ENCODE measurements at regions not wholly inside any gene's neighbourhood (a gene's known extent, or its start where the extent isn't known, plus 50 kb on each side); places are given as distances from the start of the nearest gene placed in this dataset.

DNA sequence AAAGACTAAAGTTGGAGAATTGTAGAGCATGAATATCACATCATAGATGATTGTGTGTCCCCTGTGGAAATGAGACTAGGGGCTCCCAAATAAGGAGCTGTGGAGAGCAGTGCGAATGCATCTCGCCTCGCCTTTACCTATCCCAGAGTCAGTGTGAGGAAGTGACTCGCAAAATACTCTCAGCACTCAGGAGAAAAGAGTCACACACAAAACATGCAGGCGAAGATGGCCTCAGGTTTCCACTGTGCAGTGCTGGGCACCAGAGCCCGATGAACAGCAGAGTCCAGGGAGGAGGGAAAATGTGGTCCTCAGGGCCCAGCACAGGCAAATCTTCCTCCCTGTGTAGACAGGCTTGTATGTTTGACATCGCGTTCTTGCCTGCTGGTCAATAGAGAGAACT lies 126.5 kb upstream of the AFDN start:
- TF ChIP-seq, protein P1, sequence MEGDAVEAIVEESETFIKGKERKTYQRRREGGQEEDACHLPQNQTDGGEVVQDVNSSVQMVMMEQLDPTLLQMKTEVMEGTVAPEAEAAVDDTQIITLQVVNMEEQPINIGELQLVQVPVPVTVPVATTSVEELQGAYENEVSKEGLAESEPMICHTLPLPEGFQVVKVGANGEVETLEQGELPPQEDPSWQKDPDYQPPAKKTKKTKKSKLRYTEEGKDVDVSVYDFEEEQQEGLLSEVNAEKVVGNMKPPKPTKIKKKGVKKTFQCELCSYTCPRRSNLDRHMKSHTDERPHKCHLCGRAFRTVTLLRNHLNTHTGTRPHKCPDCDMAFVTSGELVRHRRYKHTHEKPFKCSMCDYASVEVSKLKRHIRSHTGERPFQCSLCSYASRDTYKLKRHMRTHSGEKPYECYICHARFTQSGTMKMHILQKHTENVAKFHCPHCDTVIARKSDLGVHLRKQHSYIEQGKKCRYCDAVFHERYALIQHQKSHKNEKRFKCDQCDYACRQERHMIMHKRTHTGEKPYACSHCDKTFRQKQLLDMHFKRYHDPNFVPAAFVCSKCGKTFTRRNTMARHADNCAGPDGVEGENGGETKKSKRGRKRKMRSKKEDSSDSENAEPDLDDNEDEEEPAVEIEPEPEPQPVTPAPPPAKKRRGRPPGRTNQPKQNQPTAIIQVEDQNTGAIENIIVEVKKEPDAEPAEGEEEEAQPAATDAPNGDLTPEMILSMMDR (IDR thresholded peaks at IDR 0.05 in 8 of 11, conservative IDR thresholded peaks at IDR 0.05 in 3 of 11): no peak
- no peak for TF ChIP-seq POLR2AphosphoS5 (IDR thresholded peaks at IDR 0.05)
